Activated naive CD8-positive, alpha-beta T cell treated with anti-CD3 and anti-CD28 coated beads for 36 hours (primary cell): ENCODE measurements at regions not wholly inside any gene's neighbourhood (a gene's known extent, or its start where the extent isn't known, plus 50 kb on each side); places are given as distances from the start of the nearest gene placed in this dataset.
"Not testable (repeated sequence)": the region's sequence is repeated elsewhere in the genome, so short reads cannot be mapped to it uniquely, and the experiment has no call there.

Experiments used
- DNase-seq: peaks from one replicate; pipeline ENCODE4 v3.0.0; 2021
- H3K27ac Mint-ChIP-seq: one replicate; pipeline ENCODE4 v1.8.0; 2022; ENCODE audit warnings: mild to moderate bottlenecking, moderate library complexity, mixed read lengths
- H3K27me3 Mint-ChIP-seq: one replicate; pipeline ENCODE4 v1.8.0; 2022; ENCODE audit warnings: mild to moderate bottlenecking, mixed read lengths
- H3K36me3 Mint-ChIP-seq: one replicate; pipeline ENCODE4 v1.8.0; 2021; ENCODE audit warnings: mild to moderate bottlenecking, mixed read lengths
- H3K4me1 Mint-ChIP-seq: one replicate; pipeline ENCODE4 v1.8.0; 2021; ENCODE audit warnings: mixed read lengths
- H3K4me3 Mint-ChIP-seq: one replicate; pipeline ENCODE4 v1.8.0; 2022; ENCODE audit warnings: mild to moderate bottlenecking, moderate library complexity, mixed read lengths
- H3K9me3 Mint-ChIP-seq: one replicate; pipeline ENCODE4 v1.8.0; 2022; ENCODE audit warnings: mixed read lengths

DNA sequence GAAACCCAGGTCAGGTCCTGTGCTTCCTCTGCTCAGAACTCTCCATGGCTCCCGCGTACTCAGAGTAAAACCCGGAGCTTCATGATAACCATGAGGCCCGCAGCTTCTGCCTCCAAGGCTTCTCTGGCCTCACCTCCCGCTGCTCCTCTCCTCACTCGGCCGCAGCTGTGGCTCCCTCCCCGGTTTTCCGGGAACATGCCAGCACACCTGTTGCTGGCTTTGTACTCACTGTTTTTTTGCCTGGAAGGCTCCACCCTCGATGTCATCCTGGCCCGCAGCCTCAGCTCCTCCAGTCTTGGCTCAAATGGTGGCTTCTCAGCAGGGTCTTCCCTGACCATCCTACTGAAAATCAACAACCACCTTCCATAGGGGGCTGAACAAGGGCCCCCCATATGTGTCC lies 57.7 kb upstream of the SULF2 start:
- not testable (repeated sequence) for H3K9me3 Mint-ChIP-seq, DNase-seq, H3K36me3 Mint-ChIP-seq

DNA sequence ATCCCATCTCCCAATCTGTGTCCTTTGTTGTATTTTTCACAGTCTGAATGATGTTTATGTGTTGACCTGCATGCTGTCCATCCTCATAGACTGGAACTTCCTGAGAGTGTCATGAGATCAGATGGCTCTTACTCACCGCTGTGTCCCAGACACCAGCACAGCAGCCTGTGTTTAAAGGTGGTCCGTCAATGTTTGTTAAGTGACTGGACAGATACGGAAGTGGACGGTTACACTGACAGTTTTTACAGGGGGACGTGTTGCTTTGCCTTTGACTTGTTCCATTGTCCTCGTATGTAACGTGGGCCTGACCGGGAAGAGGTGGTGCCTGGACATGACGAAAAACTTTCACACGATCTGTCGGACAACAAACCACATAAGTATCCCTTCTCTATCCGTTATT lies 56.7 kb upstream of the SULF2 start:
- not testable (repeated sequence) for H3K9me3 Mint-ChIP-seq, H3K36me3 Mint-ChIP-seq, H3K27ac Mint-ChIP-seq, H3K27me3 Mint-ChIP-seq, DNase-seq, H3K4me1 Mint-ChIP-seq, H3K4me3 Mint-ChIP-seq

More for the DNA sequence above, 57.7 kb upstream of the SULF2 start:
- not testable (repeated sequence) for H3K27me3 Mint-ChIP-seq, H3K4me3 Mint-ChIP-seq, H3K27ac Mint-ChIP-seq, H3K4me1 Mint-ChIP-seq

GRCh38 chr20:47836256-47836817 lies 51.1 kb upstream of the SULF2 start:
- H3K4me1 Mint-ChIP-seq, H3K4me3 Mint-ChIP-seq, H3K27me3 Mint-ChIP-seq, H3K27ac Mint-ChIP-seq, H3K9me3 Mint-ChIP-seq, DNase-seq, H3K36me3 Mint-ChIP-seq: not testable (repeated sequence)
